Activated T-helper 17 cell treated with anti-CD3 and anti-CD28 coated beads, Interleukin-2, amount 50 U/mL, for 72 hours (primary cell): ENCODE measurements at regions not wholly inside any gene's neighbourhood (a gene's known extent, or its start where the extent isn't known, plus 50 kb on each side); places are given as distances from the start of the nearest gene placed in this dataset.

Source experiments
- ATAC-seq: fragments of 150-1000 bp; cut with Tn5 transposase; replicated peaks from 2 replicates; pipeline ENCODE4 v1.10.0; 2021; ENCODE audit warnings: mild to moderate bottlenecking, moderate library complexity
- H3K27ac Mint-ChIP-seq: one replicate; pipeline ENCODE4 v1.8.0; 2022; ENCODE audit warnings: mixed read lengths
- H3K27me3 Mint-ChIP-seq: one replicate; pipeline ENCODE4 v1.8.0; 2022; ENCODE audit warnings: mixed read lengths
- H3K36me3 Mint-ChIP-seq: one replicate; pipeline ENCODE4 v1.8.0; 2022; ENCODE audit warnings: low read depth, mild to moderate bottlenecking, mixed read lengths
- H3K4me1 Mint-ChIP-seq: one replicate; pipeline ENCODE4 v1.8.0; 2022; ENCODE audit warnings: mixed read lengths
- H3K4me3 Mint-ChIP-seq: one replicate; pipeline ENCODE4 v1.8.0; 2022; ENCODE audit warnings: mild to moderate bottlenecking, mixed read lengths
- H3K9me3 Mint-ChIP-seq: one replicate; pipeline ENCODE4 v1.8.0; 2022; ENCODE audit warnings: mixed read lengths

- Mint-ChIP-seq H3K9me3 (peaks cover 4% of the 10 kb centered on the region), H3K27me3 (no peaks in the 10 kb centered on the region), H3K4me1 (no peaks in the 10 kb centered on the region), H3K4me3 (no peak overlapping the region), H3K36me3 (no peaks in the 10 kb centered on the region), H3K27ac (no peak overlapping the region)
- no peak for ATAC-seq
These were observed 680.1 kb upstream of the PTBP2 start for GRCh38 chr1:96041470-96041869.

GRCh38 chr1:96048572-96049212 lies 672.9 kb upstream of the PTBP2 start:
- Mint-ChIP-seq H3K36me3 (no peaks in the 10 kb centered on the region), H3K27ac (no peak overlapping the region), H3K4me3 (no peak overlapping the region), H3K9me3 (peaks cover 9% of the 10 kb centered on the region), H3K4me1 (no peaks in the 10 kb centered on the region), H3K27me3 (no peaks in the 10 kb centered on the region)
- no peak for ATAC-seq

- Mint-ChIP-seq H3K36me3 (no peaks in the 10 kb centered on the region), H3K27ac (no peak overlapping the region), H3K4me3 (no peak overlapping the region), H3K9me3 (peaks cover 15% of the 10 kb centered on the region), H3K27me3 (no peaks in the 10 kb centered on the region), H3K4me1 (no peaks in the 10 kb centered on the region)
- no peak for ATAC-seq
These were observed 671.7 kb upstream of the PTBP2 start for GRCh38 chr1:96049759-96050409.

DNA sequence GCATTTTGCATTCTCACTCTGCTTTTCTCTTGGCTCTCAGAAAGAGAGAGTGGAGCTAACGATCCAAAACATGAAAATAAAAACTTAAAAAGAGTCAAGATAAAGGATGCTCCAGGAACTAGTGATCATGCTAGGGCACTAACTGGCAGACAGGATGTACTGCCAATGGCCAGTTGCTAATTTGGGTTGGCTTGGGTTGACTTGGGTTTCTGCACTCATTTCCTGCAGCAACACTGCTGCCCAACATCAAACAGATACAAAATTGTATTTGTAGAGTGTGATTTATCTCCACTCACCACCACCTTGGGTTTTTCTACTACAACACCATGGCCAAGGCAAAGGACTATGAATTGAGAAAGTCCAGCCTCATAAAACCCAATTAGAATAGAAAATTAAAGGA lies 662.3 kb upstream of the PTBP2 start:
- no peaks in the 10 kb centered on the region for H3K27me3 Mint-ChIP-seq
- H3K36me3 Mint-ChIP-seq = no peaks in the 10 kb centered on the region
- H3K4me3 Mint-ChIP-seq = no peak overlapping the region
- no peaks in the 10 kb centered on the region for H3K4me1 Mint-ChIP-seq
- H3K9me3 Mint-ChIP-seq = peaks cover 6% of the 10 kb centered on the region
- no peak overlapping the region for H3K27ac Mint-ChIP-seq
- no peak for ATAC-seq

GRCh38 chr1:96059736-96060135 lies 661.8 kb upstream of the PTBP2 start:
- no peaks in the 10 kb centered on the region for H3K36me3 Mint-ChIP-seq
- ATAC-seq = no peak
- H3K4me3 Mint-ChIP-seq = no peak overlapping the region
- H3K27ac Mint-ChIP-seq = no peak overlapping the region
- H3K27me3 Mint-ChIP-seq = no peaks in the 10 kb centered on the region
- H3K9me3 Mint-ChIP-seq = peaks cover 1% of the 10 kb centered on the region
- H3K4me1 Mint-ChIP-seq = no peaks in the 10 kb centered on the region

DNA sequence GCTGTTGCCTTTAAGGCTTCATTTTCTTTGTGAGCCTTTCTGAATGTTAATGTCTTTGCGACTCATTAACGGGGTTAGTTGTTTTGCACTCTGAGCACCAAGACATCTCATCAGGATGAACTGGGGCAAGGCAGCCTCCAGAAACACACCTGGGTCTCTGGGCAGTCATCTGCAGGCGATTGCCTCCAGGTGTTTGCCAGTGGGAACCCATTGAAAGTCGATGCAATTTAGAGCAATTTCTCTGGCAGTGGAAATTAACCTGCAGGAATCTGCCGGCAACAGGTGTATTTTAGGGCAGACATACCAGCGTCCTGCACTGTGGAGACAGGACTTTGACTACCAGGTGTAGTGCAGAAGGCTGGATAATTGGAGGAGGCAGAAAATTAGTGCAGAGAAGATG lies 661.0 kb upstream of the PTBP2 start:
- Mint-ChIP-seq H3K27me3 (no peaks in the 10 kb centered on the region), H3K4me3 (no peak overlapping the region), H3K27ac (no peak overlapping the region), H3K36me3 (no peaks in the 10 kb centered on the region), H3K9me3 (no peaks in the 10 kb centered on the region), H3K4me1 (no peaks in the 10 kb centered on the region)
- ATAC-seq = no peak

GRCh38 chr1:96072021-96072420 lies 649.6 kb upstream of the PTBP2 start:
- no peak overlapping the region for H3K4me3 Mint-ChIP-seq
- H3K27me3 Mint-ChIP-seq = no peaks in the 10 kb centered on the region
- peaks cover 4% of the 10 kb centered on the region for H3K9me3 Mint-ChIP-seq
- no peaks in the 10 kb centered on the region for H3K4me1 Mint-ChIP-seq
- no peaks in the 10 kb centered on the region for H3K36me3 Mint-ChIP-seq
- no peak overlapping the region for H3K27ac Mint-ChIP-seq
- ATAC-seq = no peak

DNA sequence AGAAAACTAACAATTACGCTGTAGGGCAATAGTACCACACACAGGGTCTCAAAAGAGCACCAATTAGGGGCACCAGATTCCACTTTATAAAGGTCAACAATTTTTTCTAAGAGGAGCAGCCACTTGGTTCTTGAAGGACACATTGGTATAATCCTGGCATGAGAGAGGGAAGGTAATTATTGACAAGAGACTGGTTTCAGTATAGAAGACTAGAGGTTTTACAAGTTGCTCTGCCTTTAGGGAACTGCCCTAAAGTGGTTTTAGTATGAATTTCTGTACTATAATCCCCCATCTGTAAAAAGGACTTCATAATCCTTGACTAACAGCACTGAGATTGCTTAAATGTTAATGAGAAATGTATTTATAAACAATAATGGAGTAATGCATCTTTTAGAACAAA lies 648.5 kb upstream of the PTBP2 start:
- no peaks in the 10 kb centered on the region for H3K36me3 Mint-ChIP-seq
- ATAC-seq = no peak
- H3K4me1 Mint-ChIP-seq = no peaks in the 10 kb centered on the region
- no peak overlapping the region for H3K4me3 Mint-ChIP-seq
- peaks cover 4% of the 10 kb centered on the region for H3K9me3 Mint-ChIP-seq
- no peaks in the 10 kb centered on the region for H3K27me3 Mint-ChIP-seq
- no peak overlapping the region for H3K27ac Mint-ChIP-seq

GRCh38 chr1:96074422-96074821 lies 647.2 kb upstream of the PTBP2 start:
- Mint-ChIP-seq H3K9me3 (peaks cover 4% of the 10 kb centered on the region), H3K36me3 (no peaks in the 10 kb centered on the region), H3K27ac (no peak overlapping the region), H3K4me1 (no peaks in the 10 kb centered on the region), H3K4me3 (no peak overlapping the region), H3K27me3 (no peaks in the 10 kb centered on the region)
- ATAC-seq = no peak

- no peak for ATAC-seq
- no peak overlapping the region for H3K4me3 Mint-ChIP-seq
- H3K27ac Mint-ChIP-seq = no peak overlapping the region
- H3K36me3 Mint-ChIP-seq = no peaks in the 10 kb centered on the region
- peaks cover 7% of the 10 kb centered on the region for H3K9me3 Mint-ChIP-seq
- H3K27me3 Mint-ChIP-seq = no peaks in the 10 kb centered on the region
- no peaks in the 10 kb centered on the region for H3K4me1 Mint-ChIP-seq
These were observed 646.6 kb upstream of the PTBP2 start for GRCh38 chr1:96074876-96075577.

DNA sequence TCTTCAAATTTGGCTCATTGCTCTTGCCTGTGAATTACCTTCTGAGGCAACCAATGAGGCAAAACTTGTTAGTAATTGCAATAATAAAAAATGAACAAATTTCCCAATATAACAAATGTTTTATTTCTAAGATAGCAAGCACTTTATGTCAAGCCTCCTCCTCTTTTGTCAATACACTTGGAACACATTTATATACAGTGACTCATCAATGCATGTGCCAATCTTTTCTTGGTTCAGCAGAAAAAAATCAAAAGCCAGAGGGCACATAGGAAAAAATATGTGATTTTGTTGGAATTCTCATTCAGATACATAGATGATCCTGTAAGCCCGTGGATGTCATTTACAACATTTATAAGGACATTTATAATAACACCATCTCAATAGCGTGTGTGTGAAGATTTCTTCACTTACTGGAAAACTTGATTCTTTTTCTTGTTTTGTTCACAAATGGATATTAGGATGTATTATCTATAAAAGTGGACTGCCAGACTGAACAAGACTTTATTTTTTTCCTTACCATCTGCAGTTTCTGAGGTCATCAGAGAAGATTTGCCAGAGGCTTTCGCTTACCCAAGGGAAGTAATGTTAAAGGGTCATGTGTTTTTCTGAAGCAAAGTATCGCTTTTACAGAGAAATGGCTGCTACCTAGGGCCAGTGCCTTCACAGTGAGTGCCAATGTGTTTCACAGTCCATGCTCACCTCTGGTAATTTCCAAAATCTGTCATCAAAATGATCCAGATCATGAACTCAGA lies 645.7 kb upstream of the PTBP2 start:
- H3K27me3 Mint-ChIP-seq = no peaks in the 10 kb centered on the region
- peaks cover 10% of the 10 kb centered on the region for H3K9me3 Mint-ChIP-seq
- no peaks in the 10 kb centered on the region for H3K36me3 Mint-ChIP-seq
- no peak overlapping the region for H3K27ac Mint-ChIP-seq
- no peak overlapping the region for H3K4me3 Mint-ChIP-seq
- H3K4me1 Mint-ChIP-seq = no peaks in the 10 kb centered on the region
- no peak for ATAC-seq

DNA sequence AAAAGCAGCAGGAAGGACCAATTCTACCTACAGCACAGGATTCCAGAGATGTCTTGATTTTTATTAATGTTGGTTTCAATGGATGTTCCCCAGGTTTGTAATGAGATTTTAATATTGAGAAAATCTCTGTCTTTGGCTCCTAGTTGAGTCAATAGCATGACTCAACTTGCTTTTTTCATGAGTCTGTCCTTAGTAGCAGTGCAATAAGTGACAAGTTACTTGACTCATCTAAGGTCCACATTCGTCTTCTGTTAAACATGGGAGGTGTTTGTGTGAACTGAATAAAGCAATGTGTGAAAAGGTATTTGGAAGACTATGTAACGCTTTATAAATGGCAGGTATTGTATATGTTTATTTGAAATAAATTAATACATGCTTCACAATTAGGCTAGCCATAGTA lies 645.0 kb upstream of the PTBP2 start:
- no peak for ATAC-seq
- Mint-ChIP-seq H3K9me3 (peaks cover 10% of the 10 kb centered on the region), H3K4me3 (no peak overlapping the region), H3K27ac (no peak overlapping the region), H3K27me3 (no peaks in the 10 kb centered on the region), H3K4me1 (no peaks in the 10 kb centered on the region), H3K36me3 (no peaks in the 10 kb centered on the region)

GRCh38 chr1:96079581-96079980 lies 642.0 kb upstream of the PTBP2 start:
- no peaks in the 10 kb centered on the region for H3K36me3 Mint-ChIP-seq
- no peaks in the 10 kb centered on the region for H3K27me3 Mint-ChIP-seq

DNA sequence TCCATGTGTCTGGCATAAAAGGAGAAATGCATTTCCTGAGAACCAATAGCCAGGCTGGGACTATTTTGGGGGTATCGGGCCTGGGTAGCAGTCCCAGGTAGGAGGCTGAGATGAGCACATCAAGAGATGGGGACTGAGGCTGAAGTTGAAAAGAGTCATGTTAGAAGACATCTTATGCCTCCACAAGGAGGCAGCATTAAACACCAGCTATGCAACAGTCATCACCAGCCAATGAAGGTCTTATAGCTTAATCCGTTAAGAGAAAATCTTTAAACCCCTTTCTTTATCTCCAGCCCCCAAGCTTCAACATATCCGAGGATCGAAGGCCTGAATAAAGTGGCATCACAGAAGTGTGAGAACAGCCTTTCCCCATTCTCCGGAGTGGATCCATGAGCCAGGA lies 640.7 kb upstream of the PTBP2 start:
- no peak for ATAC-seq
- Mint-ChIP-seq H3K27ac (no peak overlapping the region), H3K9me3 (peaks cover 6% of the 10 kb centered on the region), H3K4me3 (no peak overlapping the region), H3K36me3 (no peaks in the 10 kb centered on the region), H3K4me1 (no peaks in the 10 kb centered on the region), H3K27me3 (no peaks in the 10 kb centered on the region)

More at GRCh38 chr1:96079581-96079980, 642.0 kb upstream of the PTBP2 start:
- ATAC-seq = no peak
- H3K9me3 Mint-ChIP-seq = peaks cover 6% of the 10 kb centered on the region
- H3K4me3 Mint-ChIP-seq = no peak overlapping the region
- H3K27ac Mint-ChIP-seq = no peak overlapping the region
- H3K4me1 Mint-ChIP-seq = no peaks in the 10 kb centered on the region

DNA sequence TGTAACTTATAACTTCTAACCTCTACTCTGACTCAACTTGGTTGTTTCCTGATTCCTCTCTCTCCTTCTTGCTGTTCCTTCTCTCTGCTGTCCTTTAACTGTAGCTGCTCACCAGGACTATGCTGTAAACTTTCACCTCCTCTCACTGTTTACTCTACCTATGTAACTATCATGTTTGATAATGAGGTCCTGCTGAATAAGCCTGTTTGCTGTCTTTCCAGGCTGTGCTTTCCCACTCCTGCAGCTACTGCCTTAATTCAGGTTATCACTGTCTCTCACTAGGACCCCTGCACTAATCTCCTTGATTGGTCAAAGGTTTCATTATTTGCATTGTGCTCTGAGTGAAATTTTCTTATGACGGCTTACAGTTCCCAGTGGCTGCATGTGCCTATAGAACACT lies 633.9 kb upstream of the PTBP2 start:
- no peaks in the 10 kb centered on the region for H3K9me3 Mint-ChIP-seq
- H3K36me3 Mint-ChIP-seq = no peaks in the 10 kb centered on the region
- no peak for ATAC-seq
- H3K4me1 Mint-ChIP-seq = no peaks in the 10 kb centered on the region
- H3K27ac Mint-ChIP-seq = no peak overlapping the region
- no peak overlapping the region for H3K4me3 Mint-ChIP-seq
- no peaks in the 10 kb centered on the region for H3K27me3 Mint-ChIP-seq
